Muscle of leg (tissue), 3 donors: ENCODE measurements at regions not wholly inside any gene's neighbourhood (a gene's known extent, or its start where the extent isn't known, plus 50 kb on each side); places are given as distances from the start of the nearest gene placed in this dataset.
"Not testable (repeated sequence)": the region's sequence is repeated elsewhere in the genome, so short reads cannot be mapped to it uniquely, and the experiment has no call there.

Experiments used
- DNase-seq: peaks from one replicate; pipeline ENCODE4 v3.0.0; 2013
- H3K27ac ChIP-seq: one replicate; pipeline ENCODE4 v1.5.1; 2013; ENCODE audit warnings: mild to moderate bottlenecking, low read length, control low read depth
- H3K27me3 ChIP-seq: one replicate; pipeline ENCODE4 v1.6.1; 2013; ENCODE audit warnings: low read length; ENCODE audit not compliant: control insufficient read depth, insufficient read depth
- H3K36me3 ChIP-seq: one replicate; pipeline ENCODE4 v1.6.1; 2013; ENCODE audit warnings: low read length; ENCODE audit not compliant: control insufficient read depth, insufficient read depth
- H3K4me1 ChIP-seq: one replicate; pipeline ENCODE4 v1.6.1; 2013; ENCODE audit warnings: low read length; ENCODE audit not compliant: control insufficient read depth, insufficient read depth
- H3K4me3 ChIP-seq: one replicate; pipeline ENCODE4 v1.5.1; 2013; ENCODE audit warnings: low read length, control low read depth
- H3K9me3 ChIP-seq: replicated peaks from 2 replicates; pipeline ENCODE4 v1.6.1; 2013; ENCODE audit warnings: low read depth, low read length; ENCODE audit not compliant: control insufficient read depth
- WGBS: methylation state at CpG from one replicate; pipeline ENCODE4 v1.1.5; 2013; ENCODE audit warnings: missing lambda C conversion rate; ENCODE audit not compliant: insufficient coverage; 5-methylcytosine and 5-hydroxymethylcytosine counted together

DNA sequence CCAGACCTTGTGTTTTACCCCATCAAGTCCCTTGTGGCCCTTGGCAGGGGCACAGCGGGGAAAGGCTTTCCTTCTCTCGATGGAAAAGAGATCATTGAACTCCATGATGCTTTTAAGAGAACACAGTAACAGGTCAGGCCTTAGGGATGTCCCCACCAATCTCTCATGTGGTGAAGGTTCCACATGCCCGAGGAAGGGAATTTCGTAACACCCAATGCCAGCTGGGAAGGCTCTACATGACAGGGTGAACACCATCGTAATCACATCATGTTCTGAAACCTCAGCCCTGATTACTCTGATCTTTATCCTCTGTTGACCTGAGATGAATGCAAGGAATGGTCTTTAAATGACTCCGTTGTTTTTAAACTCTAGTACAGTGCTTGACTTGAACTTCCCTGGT is 105.5 kb upstream of the SPAG17 start:
- H3K9me3 ChIP-seq, result no peaks in the 10 kb centered on the region
- DNase-seq, result peak; percentile 64
- WGBS, result 96% methylated on average over 4 of the region's 6 CpGs
- H3K36me3 ChIP-seq, result no peaks in the 10 kb centered on the region
- H3K27ac ChIP-seq, result peak overlapping the region; percentile 82
- no peak overlapping the region for H3K4me3 ChIP-seq
- peaks cover 24% of the 10 kb centered on the region for H3K4me1 ChIP-seq
- no peaks in the 10 kb centered on the region for H3K27me3 ChIP-seq

DNA sequence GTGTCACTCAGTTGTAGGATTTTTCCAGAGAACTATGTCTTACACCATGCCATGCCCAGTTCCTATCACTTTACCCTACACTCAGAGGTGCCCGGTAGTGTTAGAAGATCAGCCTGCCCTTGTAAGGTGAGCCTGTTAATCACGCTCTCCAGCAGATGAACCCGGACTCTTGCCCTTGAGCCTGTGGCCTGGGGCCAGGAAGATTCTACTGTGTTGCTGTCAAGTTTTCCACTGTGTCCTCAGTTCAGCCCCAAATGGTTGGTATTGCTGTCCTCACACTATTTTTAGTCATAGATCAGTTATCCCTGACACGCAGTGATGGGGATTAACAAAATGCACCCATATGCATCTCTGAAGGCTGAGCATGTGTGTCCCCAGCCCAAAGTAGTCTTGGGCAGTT is 105.0 kb upstream of the SPAG17 start:
- Histone ChIP-seq H3K27ac (peak overlapping the region; percentile 82), H3K4me3 (no peak overlapping the region), H3K9me3 (no peaks in the 10 kb centered on the region), H3K4me1 (peaks cover 20% of the 10 kb centered on the region), H3K27me3 (no peaks in the 10 kb centered on the region), H3K36me3 (no peaks in the 10 kb centered on the region)
- WGBS, result 80% methylated on average over 1 of the region's 4 CpGs
- DNase-seq, result peak; percentile 76

DNA sequence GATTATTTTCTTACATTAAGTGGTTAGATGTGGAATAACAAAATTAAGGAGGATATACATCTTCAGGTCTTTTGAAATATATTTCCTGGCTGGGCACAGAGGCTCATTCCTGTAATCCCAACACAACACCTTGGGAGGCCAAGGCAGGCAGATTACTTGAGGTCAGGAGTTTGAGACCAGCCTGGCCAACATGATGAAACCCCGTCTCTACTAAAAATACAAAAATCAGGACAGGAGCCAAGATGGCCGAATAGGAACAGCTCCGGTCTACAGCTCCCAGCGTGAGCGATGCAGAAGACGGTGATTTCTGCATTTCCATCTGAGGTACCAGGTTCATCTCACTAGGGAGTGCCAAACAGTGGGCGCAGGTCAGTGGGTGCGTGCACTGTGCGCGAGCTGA is 95.6 kb upstream of the SPAG17 start:
- not testable (repeated sequence) for H3K27ac ChIP-seq, H3K9me3 ChIP-seq, H3K36me3 ChIP-seq, H3K4me3 ChIP-seq, DNase-seq, H3K4me1 ChIP-seq, H3K27me3 ChIP-seq
- 70% methylated on average over 4 of the region's 10 CpGs for WGBS

DNA sequence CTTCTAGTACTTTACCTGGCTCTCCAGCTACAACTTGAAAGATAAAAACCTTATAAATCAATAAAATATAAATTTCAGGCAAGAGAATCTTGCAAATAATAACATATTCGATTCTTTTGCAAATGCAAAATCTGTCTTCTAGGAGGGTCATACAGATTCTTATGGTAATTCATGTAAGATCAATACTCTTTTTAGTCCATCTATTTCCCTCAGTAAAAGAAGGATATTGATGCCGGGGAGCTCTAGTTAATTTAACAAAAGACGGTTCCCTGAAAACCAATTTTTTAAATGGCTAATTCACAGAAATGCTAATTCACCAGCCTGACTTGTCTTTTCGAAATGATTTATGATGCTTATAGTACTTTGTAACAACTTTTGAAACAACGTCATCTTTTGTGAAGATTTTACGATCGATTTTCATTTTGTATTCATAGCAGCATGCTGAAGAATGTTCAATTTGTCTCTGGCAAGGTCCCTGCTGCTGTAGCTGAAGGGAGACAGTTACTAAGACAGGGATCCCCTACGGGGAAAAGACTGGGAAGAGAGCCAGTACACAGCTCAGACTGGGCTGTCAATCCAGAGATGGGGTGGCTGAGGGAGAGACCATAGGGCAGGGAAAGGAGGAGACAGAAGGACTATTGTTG is 90.6 kb upstream of the SPAG17 start:
- Histone ChIP-seq H3K36me3 (no peaks in the 10 kb centered on the region), H3K27ac (no peak overlapping the region)

DNA sequence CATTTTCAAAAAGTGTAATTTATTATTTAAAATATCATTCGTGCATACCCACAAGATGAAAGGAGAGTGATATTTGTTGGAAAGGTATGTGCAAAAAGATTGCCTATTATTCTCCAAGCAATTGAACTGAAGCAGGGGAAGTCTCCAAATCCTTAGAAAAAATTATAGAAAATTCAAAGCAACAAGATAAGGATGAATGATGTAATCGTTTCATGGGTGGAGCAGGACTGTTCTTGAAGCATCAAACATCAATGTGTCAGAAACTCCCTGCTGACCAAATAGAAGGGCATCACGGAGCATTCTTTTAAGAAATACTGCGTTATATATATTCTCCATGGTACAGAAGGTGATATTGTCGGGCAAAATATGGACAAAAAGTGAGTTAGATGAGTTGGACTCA is 87.9 kb upstream of the SPAG17 start:
- no peaks in the 10 kb centered on the region for H3K27me3 ChIP-seq
- no peak overlapping the region for H3K4me3 ChIP-seq
- DNase-seq, result no peak
- no peaks in the 10 kb centered on the region for H3K36me3 ChIP-seq
- peaks cover 2% of the 10 kb centered on the region for H3K4me1 ChIP-seq
- no CpG with 5 or more reads among the region's 5 CpGs for WGBS
- H3K9me3 ChIP-seq, result peaks cover 4% of the 10 kb centered on the region
- no peak overlapping the region for H3K27ac ChIP-seq

More for the DNA sequence above, 90.6 kb upstream of the SPAG17 start:
- H3K9me3 ChIP-seq, result peaks cover 4% of the 10 kb centered on the region
- WGBS, result 11% methylated on average over 1 of the region's 8 CpGs
- H3K4me3 ChIP-seq, result no peak overlapping the region
- H3K4me1 ChIP-seq, result peaks cover 2% of the 10 kb centered on the region
- DNase-seq, result peak; percentile 61
- no peaks in the 10 kb centered on the region for H3K27me3 ChIP-seq

DNA sequence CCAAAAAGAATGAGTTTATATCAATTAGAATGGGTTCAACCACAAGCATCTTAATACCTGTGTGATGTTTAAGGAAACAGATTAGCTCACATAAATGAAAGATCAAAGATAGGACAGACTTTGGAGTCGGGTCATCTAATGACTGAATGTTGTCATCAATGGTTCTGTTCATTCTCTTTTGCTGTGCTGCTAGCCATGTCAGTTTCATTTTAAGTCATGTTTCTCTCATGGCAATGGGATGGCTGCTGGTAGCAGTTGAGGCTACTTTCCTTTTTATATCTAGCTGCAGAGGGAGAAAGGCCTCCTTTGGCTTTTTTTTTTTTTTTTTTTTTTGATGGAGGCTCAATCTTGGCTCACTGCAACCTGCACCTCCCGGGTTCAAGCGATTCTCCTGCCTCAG is 86.9 kb upstream of the SPAG17 start:
- DNase-seq, result no peak
- H3K9me3 ChIP-seq, result peaks cover under 1% of the 10 kb centered on the region
- H3K27ac ChIP-seq, result no peak overlapping the region
- H3K4me3 ChIP-seq, result no peak overlapping the region
- no peaks in the 10 kb centered on the region for H3K36me3 ChIP-seq
- H3K4me1 ChIP-seq, result peaks cover 2% of the 10 kb centered on the region
- H3K27me3 ChIP-seq, result no peaks in the 10 kb centered on the region
- no CpG with 5 or more reads among the region's 3 CpGs for whole genome bisulfite sequencing

DNA sequence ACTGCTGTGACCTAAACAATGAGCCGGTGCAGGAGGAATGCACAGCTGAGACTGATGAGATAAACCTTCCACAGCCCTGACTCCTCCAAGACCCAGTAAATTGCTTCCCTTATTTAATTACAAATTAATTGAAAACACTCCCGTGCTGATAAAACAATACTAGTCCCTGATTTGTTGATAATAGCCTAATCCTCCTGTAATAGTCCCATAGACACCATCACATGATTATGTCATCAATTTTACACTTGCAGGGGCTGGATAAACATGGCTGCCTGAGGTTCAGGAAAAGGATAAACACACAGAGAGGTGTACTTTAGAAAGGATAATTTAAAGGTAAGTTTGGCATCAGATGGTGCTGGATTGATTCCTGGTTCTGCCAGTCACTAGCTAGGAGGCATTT is 84.6 kb upstream of the SPAG17 start:
- Histone ChIP-seq H3K27me3 (no peaks in the 10 kb centered on the region), H3K36me3 (no peaks in the 10 kb centered on the region), H3K9me3 (no peaks in the 10 kb centered on the region), H3K27ac (no peak overlapping the region), H3K4me1 (no peaks in the 10 kb centered on the region), H3K4me3 (no peak overlapping the region)
- WGBS, result 67% methylated on average over 1 of the region's 2 CpGs
- no peak for DNase-seq

DNA sequence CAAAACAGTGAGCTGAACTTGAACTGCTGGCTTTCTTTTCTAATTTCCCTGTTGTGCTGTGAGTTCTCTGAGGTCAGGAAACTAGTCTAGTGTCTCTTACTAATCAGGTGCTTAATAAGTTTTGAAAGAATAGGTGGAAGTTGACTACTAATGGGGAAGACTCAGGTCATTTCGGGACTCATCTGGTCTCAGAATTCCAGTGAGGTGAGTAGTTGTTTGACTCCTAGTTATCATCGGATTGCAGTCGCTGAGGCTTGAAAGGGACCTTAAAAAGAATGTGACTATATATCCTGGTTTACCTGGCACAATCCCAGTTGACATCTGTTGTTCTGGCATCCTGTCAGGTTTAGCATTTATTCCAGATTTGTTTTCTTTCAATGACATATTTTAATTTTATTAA is 81.4 kb upstream of the SPAG17 start:
- no peak overlapping the region for H3K4me3 ChIP-seq
- DNase-seq, result no peak
- H3K27me3 ChIP-seq, result no peaks in the 10 kb centered on the region
- H3K27ac ChIP-seq, result no peak overlapping the region
- 75% methylated on average over 1 of the region's 3 CpGs for WGBS
- no peaks in the 10 kb centered on the region for H3K36me3 ChIP-seq
- peaks cover 2% of the 10 kb centered on the region for H3K4me1 ChIP-seq
- no peaks in the 10 kb centered on the region for H3K9me3 ChIP-seq

DNA sequence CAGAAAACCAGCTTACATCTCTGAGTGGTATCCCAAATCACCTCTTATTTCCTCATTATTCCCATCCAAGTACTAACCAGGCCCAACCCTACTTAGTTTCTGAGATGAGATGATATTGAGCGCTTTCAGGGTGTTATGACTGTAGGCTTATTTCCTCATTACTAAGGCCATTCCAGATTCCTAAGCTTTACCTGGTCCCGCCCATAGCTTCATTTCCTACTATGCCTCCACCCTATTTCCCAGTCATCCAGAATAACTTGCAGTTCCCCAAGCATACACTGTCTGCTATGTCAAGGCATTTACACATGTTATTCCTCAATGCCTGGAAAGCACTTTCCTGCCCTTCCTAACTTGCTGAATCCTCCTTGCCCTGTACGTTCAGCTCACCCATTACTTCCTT is 79.3 kb upstream of the SPAG17 start:
- Histone ChIP-seq H3K36me3 (no peaks in the 10 kb centered on the region), H3K27ac (no peak overlapping the region), H3K4me1 (peaks cover 4% of the 10 kb centered on the region), H3K9me3 (no peaks in the 10 kb centered on the region), H3K4me3 (no peak overlapping the region), H3K27me3 (no peaks in the 10 kb centered on the region)
- DNase-seq, result no peak
- 100% methylated on average over 1 of the region's 3 CpGs for WGBS

DNA sequence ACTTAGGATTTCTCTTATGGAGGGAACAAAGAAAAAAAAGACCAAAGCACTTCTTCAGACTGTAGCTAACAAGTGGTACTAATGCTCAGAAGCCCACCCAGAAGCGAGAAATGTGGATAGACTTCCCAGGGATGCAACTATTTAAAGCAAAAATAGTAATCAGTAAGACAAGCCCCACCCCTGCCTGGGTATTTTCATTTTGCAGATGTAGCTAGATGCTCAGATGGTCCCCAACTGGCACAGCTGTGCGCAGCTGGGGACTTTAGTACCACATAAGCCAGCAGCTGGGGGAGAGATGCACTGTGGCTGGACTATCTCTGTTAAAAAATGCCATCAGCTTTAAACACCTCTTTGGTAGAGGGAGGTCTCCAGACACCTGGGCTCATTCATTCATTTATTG is 77.8 kb upstream of the SPAG17 start:
- no peak overlapping the region for H3K27ac ChIP-seq
- H3K4me1 ChIP-seq, result peaks cover 4% of the 10 kb centered on the region
- H3K4me3 ChIP-seq, result no peak overlapping the region
- no peaks in the 10 kb centered on the region for H3K27me3 ChIP-seq
- H3K36me3 ChIP-seq, result no peaks in the 10 kb centered on the region
- no peaks in the 10 kb centered on the region for H3K9me3 ChIP-seq
- peak; percentile 72 for DNase-seq
- WGBS, result no CpG with 5 or more reads among the region's 2 CpGs

DNA sequence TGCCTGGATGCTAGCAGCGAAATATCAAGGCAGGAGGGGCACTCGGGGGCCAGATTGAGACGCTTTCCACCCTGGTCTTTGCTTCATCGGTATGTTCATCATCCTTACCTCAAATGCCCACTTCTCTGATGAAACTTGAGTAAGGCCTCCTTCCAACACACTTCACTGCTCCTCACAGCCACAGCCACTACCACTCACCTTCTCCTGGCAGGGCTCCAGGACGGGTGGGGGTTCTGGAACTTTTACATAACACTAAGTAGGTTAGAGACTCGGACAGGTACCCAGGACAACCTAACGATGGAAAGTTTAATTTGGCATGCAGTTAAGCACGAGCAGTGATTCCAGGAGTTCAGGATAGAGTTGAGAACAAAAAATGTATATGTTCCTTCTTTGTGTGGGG is 73.9 kb upstream of the SPAG17 start:
- Histone ChIP-seq H3K36me3 (no peaks in the 10 kb centered on the region), H3K4me3 (no peak overlapping the region), H3K4me1 (peaks cover 8% of the 10 kb centered on the region), H3K27ac (no peak overlapping the region), H3K9me3 (no peaks in the 10 kb centered on the region), H3K27me3 (no peaks in the 10 kb centered on the region)
- 69% methylated on average over 6 of the region's 8 CpGs for WGBS
- DNase-seq, result no peak
